ENCODE measurements at regions not wholly inside any gene's neighbourhood (a gene's known extent, or its start where the extent isn't known, plus 50 kb on each side); places are given as distances from the start of the nearest gene placed in this dataset.

DNA sequence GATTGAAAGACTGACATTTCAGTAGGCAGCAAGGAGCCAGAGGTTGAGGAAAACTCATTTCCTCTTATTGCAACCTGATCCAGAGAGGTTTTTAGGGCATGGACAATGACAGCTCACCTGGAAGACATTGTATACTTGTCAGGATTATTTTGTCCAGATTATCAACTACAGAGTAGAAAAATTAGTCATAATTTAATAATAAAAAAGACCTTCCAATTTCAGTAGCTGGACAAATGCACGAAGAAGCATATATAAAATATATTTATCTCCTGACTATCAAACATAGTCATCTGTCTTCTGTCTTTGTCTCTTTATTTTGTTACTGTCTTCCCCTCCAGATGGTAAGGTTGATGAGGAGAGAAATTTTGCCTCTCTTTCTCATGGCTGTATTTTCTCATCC is 330.6 kb upstream of the RAG2 start:
- no peak for DNase-seq

DNA sequence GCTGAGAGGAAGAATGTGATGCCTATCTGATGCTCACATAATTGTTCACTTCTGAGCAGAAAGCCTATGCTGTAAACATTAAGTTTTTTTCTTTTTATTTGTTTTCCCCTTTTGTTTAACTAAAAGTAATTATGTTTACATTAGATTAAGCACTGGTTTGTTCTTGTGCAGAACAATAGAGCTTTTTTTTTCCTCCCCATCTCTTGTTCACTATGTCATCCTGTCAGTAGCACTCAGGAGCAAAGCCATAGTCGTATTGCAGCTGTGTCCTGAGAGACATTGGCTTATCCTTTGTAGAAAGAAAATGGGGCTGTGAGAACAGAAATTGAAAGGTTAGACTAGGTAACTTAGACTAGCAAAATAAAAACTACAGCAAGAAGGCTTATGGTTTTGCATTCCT is 301.8 kb upstream of the RAG2 start:
- DNase-seq: no peak

DNA sequence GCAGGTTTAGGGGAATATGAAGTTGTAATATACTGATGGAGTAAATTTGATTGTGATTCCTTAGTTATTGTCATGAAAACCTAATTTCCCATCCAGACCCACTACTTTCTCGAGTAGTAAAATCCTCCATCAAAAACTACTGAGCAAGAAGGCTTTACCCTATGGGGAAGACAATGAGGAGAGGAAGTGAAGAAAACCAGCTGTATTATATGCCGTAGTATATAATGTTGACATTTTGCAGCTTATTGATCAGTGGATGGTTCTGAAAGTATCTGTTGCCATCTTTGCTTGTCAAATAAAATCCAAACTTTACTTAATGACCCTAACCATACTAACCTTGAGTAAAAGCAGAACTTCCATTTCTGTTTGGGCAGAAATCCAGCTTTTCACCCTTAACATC is 292.8 kb upstream of the RAG2 start:
- DNase-seq: no peak

DNA sequence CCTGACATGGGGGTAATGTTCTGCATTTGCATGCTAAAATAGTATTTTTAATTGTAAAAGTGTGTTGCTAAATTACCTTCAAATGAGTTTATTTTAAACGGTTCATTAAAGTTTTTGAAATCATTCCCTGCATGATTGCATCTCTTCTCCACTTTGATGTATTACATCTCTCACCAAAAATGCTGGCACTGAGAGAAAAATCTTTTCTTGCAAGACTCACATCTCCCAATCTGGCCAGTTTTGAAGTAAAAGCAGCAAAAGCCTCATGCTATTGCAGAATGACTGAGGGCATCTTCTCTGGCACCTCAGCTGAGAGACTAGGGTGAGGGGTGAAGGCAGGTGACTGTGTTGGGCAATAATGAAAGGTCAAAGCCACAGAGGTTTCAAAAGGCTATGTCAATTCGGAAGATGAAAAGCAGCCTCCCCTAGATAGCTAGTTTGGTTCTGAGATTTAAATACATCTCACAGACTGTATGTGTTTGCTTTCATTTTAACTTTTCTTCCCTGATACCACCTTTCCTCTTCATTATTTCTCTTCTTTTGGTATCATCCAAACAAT is 292.2 kb upstream of the RAG2 start:
- DNase-seq: no peak

DNA sequence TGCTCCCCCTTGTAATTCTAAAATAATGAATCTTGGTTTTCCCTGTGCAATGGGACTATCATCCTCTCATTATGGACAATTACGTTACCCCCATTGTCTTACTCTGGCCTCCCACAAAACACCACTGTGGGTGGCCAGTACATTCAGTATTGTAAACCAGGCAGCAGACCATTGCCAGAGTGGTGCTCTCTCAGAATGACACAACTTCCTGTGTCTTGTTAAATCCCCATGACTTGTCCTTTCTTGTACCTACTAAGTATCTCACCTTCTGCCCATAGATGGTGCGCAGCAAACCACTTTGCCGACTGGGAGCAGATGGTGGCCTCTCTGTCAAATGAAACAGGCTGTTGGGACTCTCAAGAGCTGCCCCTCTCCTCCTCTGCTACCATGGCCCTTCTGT is 287.1 kb upstream of the RAG2 start:
- no peak for DNase-seq

DNA sequence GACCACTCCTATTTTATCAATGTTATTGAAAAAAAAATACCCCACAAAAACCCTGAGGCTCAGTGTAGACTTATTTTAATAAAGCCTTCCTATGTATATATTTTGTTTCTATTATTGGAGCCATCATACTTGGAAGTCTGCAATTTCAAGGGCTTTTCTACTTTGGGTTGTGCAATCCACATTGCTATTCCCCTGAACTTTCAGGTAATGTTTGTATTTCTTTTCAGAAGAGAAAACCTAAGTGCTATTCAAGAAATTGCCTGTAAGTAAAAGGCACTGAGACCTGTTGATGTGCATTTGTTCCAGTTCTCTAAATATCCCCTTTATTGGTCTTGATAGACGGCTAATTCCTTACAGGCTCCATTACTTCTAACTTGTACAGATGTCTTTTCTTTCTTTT is 280.7 kb upstream of the RAG2 start:
- peak; percentile 19 to 25 for DNase-seq

DNA sequence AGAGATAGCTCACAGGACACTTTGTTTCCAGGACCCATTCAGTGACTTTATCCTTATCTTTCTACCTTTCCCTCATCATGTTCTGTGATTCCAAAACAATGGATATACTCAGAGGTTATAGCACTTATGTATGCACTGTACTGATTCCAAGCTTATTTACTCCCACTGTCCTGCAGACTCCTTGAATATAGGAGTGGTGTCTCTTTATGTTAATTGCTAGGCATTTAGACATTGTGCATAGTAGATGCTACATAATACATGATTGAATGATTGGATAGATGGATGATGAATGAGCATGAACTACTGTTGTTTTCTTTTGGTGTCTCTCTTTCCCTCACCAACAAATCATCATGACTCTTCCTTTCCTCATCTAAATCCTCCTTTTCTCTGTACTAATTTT is 279.1 kb upstream of the RAG2 start:
- DNase-seq: no peak

DNA sequence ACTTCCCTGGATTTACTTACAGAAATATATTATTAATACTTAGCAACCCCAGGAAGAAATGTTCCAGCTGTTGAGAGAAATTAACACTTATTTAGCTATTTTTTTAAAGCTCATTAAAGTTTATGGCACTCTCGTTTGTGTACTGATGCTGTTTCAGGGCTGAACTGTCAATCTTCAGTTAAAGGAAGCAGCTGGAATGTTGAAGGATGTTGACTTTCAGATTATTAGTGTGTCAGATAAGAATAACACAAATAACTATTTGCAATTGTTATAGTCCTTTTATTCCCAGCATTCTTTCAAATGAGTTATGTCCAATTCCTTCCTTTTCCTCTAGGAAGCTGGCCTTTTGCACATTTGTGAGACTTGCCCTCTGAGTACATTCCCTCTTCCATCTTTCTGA is 278.2 kb upstream of the RAG2 start:
- DNase-seq: no peak

GRCh38 chr11:36874291-36874690 is 276.3 kb upstream of the RAG2 start:
- no peak for DNase-seq

DNA sequence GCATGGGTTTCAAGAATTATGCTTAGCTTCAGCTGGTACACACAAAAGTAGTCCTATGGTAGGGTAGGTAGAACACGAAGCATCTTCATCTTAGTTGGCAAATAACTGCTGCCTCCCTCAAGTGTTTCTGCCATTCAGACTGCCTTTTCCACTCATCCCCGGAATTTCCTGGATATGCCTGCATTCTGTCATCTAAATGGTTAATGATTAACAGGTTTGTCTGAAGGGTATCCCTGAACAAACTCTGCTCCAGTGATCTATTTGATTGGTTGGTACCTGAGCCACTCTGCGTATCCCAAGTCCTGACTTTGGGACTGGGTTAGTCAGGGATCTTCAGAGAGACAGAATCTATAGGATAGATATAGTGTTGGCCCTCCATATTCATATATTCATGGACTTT is 272.3 kb upstream of the RAG2 start:
- no peak for DNase-seq

DNA sequence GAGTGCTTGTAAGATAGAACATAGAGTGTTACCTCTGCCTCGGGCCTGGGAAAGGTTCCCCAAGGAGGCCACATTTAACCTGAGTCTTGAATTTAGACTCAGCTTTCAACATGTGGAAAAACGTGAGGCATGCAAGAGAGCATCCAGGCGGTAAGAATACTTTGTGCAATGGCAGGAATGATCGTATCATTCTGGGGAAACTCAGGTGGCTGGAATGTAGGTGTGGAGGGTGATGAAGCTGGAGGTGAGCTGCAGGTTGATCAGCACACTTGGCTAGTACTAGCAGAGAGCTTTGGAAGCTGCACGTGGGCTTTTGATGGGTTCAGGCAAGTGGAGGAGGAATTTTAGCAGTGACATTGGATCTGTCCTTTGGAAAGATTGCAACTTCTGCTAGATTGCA is 270.3 kb upstream of the RAG2 start:
- no peak for DNase-seq

GRCh38 chr11:36865846-36866245 is 267.8 kb upstream of the RAG2 start:
- no peak for DNase-seq

DNA sequence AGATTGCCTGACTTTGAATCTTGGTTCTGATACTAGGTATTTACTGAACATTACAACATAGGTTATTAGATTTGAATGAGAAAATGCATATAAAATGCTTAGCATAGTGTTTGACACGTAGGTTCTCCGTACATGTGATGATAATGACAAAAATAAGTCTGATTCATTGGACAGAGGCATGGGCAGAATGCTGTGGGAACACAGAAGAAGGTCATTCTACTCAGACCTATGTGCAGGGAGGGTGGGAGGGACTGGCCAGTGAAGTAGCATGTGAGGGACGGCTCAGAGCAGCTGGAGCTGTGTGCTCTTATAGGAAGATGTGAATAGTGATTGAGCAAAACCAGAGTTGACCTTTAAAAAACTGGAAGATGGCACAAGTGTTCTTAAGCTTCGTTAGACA is 256.8 kb upstream of the RAG2 start:
- DNase-seq: no peak

DNA sequence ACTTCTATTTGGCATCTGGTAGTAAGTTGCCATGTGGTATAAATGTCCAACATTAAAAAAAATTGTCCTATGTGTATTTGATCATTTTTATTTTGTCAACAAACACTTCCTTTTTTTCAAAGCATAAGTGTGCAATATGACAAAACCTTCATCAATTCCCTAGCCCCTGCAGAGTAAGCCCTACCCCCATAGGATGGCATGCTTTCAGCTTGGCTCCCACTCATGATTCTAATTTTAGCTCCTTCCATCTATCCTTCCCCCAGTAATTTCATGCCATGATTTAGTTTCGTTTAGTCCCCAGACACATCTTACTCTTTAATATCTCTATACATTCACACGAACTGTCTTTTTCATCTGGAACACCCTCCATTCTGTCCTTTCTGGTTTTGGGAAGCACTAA is 250.6 kb upstream of the RAG2 start:
- peak; percentile 10 to 12 for DNase-seq

- DNase-seq: no peak
These were observed 242.3 kb upstream of the RAG2 start for GRCh38 chr11:36840378-36840777.

DNA sequence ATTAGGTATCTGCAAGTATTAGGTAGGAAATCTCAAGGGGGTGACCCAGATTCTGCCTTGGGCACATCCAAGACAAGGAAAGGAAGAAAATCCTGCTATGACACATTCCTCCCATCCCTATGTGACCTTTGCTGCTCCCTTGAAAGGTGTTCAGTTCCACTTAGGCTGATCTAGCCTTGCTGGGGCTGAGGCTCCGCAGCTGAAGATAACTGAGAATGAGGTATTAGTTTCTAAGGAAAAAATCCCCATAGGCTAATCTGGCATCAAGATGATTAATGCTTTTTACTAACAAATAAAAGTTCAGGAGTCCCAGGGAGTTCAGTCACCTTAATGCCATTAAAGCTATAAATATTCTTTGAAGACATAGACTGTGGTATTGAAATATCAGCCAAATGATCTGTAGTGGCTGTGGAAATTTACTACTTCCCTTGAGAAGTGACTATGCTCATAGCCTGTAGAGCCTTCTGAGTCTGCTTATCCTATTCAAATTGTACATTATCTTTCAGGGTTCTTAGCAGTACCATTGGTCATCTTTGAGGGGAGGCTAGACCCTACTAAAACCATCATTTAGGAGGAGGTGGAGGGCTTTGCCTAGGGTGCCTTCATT is 239.9 kb upstream of the RAG2 start:
- DNase-seq: no peak

DNA sequence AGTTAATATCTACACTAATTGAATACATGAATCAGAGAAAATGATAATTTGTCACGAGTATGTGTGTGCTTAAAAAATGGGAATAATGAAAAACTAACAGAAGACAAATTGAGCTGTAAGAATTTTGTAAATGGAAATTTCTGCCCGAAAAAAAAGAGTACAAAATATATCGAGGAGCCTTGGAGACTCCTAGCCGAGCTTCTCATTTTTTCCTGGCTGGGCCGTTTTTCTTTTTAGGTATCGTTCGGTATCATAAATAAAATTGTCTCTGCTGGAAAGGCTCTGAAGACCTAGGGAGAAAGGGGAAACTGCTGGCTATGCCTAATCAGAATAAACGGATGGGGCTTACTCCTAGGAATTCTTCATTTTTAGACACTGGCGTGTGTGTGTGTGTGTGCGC is 227.2 kb upstream of the RAG2 start:
- no peak for DNase-seq

DNA sequence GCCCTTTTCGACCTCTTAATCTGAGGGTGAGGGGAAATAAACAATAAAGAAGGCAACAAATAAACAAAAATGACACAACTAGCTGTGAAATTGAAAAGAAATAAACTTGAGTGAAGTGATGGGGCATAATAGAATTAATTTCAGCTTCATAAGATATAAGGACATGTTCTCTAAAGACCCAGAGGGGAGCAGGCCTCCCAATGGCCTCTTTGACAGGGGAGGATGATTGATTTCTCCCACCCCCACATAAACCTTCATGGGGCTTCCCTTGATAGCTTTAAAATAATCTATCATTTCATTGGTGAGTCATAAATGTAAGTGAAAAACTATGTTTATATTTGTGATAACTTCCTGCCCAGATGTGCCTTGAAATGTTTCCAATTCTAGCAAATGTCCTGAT is 226.3 kb upstream of the RAG2 start:
- DNase-seq: no peak

GRCh38 chr11:36822829-36823228 is 224.8 kb upstream of the RAG2 start:
- DNase-seq: no peak

DNA sequence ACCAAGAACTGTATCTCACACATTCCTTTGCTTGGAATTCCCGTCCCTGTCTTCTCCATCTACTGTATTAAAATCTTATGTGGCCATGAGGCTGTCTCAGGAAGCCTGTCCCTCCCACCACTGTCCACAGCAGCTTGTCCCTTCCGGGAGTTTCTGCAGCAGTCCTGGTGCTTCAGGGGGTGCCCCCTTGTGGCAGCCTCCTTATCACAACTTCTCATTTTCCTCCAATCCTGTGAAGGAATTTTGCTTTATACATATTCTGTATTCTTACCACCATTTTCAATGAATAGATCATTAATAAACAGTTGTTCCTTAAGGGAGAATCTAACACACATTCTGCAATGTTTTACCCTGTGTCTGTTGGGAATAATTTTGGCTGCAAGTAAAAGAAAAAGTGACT is 220.4 kb upstream of the RAG2 start:
- no peak for DNase-seq

GRCh38 chr11:36817336-36817965 is 219.4 kb upstream of the RAG2 start:
- no peak for DNase-seq

- no peak for DNase-seq
These were observed 211.3 kb upstream of the RAG2 start for GRCh38 chr11:36809303-36809702.

- no peak for DNase-seq
These were observed 209.8 kb upstream of the RAG2 start for GRCh38 chr11:36807871-36808270.

DNA sequence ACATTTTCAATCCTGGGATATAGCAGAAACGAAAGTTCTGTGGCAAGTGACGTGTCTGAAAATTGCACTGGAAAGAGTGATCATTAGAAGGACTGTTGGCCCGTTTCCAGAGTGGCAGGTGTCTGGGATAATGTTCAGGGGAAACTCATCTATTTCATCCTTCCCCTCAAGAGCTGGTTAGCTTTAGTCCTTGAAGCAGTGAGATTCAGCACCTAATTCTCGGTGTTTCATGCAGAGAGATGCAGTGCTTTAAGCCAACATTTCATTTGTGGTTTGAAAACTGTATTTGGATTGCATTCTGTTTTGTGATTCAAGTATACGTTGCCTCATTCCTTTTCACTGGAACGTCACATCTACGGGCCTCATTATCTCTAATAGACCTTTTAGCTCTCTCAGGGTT is 205.0 kb upstream of the RAG2 start:
- no peak for DNase-seq
